ELR (cell line): ENCODE measurements at regions not wholly inside any gene's neighbourhood (a gene's known extent, or its start where the extent isn't known, plus 50 kb on each side); places are given as distances from the start of the nearest gene placed in this dataset.
"Not testable (repeated sequence)": the region's sequence is repeated elsewhere in the genome, so short reads cannot be mapped to it uniquely, and the experiment has no call there.

Experiments
- DNase-seq: peaks from one replicate; pipeline ENCODE4 v3.0.0-alpha.2; 2015; ENCODE audit warnings: low read depth

DNA sequence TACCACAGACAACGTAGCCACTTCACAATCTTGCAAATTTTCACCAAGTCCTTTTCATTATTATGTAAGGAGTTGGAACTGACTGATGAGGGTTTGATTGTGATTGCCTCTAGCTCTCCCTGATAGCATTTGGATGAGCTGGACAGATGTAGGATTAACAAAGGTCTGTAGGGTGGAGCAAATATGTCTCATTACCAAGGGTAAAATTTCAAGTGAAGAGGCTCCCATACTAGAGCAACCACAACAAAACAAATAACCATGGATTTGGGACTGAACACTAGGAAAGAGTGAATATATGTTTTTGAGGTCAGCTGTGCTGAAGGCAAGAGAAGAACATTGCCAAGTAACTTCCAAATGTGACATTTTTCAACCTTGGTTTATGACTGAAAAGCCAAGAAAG lies 281.7 kb downstream of the NEBL start:
- DNase-seq, result no peak

DNA sequence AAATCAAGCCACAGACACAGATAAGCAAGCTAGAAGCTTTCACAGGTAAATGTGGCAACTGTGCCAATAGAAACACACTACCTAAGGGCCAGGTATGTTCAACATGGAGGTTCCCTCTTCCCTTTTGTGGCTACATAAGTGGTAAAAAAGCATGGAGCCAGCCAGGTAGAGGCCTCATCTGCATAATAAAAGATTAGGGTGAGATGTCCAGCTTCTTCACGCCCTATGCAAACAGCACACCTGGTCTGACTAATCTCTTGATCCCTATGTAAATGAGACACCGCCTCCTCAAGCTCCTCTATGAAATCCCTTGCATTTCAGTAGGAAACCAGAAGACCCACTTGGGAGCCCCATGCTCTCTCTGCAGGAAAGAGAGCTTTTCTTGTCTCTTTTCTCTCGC lies 282.2 kb downstream of the NEBL start:
- DNase-seq, result no peak

DNA sequence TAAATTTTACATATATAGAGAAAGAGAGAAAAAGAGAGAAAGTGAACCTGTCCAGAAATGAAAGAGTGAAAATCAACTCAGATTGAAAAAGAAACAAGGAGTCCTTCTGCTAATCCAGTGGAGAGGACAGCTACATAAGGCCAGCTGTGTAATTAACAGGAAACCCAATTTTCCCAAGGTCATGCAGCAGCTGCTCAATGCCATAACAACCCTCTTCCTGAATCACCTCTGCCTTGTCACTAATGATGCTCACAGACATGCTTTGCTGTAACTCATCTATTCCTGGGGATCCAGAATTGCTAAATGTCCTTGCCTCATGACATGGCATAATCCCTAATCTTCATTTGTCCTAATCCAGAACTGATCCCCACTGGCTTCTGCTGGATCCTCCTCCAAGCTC lies 288.6 kb downstream of the NEBL start:
- DNase-seq, result no peak

DNA sequence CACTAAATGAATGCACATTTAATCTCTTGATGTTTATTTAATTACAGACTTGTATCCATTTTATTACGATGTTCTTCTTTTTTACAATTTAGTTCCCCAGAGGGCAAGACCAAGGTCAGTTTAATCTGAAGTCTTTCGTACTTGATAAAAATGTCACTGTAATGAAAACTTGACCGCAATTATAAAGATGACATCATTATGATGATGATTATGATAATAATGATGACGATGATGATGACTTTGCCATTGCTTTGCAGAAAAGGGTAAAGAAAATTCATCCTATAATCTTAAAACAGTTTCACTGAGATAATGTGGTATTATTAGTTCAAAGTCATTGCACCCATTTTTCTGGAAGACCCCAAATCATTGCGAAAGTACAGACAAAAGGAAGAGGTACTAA lies 290.1 kb downstream of the NEBL start:
- DNase-seq, result no peak

DNA sequence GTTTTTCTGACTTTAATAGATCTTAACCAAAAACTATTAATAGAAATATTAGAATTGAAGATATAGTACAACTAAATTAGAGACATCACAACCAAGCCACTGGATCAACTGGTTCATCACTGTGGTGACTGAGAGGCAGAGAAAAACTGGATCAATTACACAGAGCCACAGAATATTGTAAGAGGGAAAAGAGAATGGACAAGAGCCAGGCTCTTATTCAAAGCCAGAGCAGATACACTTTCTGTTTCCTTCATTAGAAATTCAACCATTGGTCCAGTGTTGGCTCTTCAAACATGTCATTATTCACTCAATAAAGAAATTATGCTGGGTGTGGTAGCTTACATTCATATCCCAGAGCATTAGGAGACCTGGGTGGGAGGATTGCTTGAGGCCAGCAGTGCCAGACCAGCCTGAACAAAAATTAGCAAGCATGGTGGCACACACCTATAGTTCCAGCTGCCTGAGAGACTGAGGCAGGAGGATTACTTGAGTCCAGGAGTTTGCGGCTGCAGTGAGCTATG lies 295.1 kb downstream of the NEBL start:
- no peak for DNase-seq

DNA sequence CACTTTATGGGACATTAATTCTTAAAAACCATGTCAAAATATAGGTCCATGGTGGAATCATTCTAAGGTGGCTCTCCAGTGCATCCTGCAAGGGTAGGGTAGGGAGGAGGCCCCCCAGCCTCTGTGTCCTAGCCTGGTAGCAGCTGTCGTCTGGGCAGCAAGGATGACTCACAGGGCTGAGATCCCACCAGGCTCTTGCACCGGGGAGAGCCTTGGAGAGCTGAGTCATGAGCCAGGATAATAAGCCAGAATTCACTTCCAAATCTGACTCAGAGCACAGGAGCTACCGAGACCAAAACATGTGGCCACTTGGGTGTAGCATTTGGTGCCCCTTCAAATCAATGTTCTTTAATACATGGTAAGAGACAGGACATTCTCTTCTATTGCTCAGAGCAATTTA lies 298.5 kb downstream of the NEBL start:
- peak; percentile 0 for DNase-seq

DNA sequence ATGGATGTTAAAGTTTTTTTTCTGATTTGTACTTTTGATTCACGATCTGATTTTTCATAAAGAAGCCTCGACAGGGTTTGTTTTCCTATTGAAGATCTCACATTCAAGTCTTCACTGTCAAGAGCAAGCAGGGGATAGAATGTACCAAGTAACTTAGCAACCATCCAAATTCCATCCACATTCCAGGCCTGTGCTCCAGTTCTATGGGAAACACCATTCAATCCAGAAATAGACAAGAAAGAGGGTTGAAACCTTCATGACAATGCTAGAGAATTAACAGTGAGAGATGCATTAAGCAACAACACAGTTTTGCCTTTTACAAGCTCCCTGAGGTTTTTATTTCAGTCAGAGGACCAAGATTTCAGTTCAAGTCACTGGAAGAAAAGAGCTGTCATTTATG lies 300.2 kb downstream of the NEBL start:
- DNase-seq, result no peak

DNA sequence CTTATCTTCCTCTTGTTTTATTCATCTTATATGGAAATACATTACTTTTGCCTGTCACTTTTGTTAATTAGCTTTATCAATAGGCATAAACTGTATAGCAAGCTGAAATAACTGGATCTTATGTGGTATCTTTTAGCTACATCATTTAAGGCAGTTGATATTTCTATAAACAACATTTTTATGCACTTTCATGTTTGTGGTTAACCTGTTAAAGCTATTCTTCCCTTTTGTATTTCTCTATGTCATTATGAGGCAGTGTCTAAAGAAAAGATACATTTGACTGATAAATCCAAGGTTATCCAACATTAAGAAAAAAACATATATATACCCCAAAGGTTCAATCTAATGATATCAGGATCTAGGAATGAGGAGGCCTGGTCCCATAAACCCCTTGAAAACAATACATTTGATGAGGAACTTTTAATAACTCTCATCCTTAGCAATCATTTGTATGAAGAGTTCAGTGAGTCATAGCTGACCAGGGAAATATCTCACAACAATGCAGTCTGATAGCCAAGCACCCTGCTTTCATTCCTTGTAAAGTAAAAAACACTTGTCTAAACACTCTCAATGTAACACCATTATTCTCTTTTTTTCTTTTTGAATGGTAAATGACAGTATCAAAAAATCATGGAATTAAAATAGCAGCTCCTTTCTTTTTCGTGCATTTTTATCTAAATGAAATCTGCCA lies 300.9 kb downstream of the NEBL start:
- DNase-seq, result no peak

DNA sequence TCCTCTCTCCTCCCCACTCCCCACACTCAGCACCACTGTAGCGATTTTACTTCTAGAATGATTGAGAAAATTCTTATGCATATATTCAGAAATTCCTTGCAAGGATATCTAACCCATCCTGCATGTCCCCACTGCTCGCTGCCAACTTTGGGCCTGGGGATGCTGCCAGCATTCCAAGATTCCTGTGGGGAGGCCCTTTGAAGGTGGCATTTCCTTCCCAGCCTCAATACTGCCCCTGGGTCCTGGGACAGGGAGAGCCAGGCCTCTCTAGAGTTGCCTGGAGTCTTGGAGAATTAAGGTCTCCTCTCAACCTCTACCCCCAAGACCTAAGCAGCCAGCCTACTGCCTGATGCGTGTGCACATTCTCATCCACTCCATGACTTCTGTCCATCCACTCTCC lies 303.5 kb downstream of the NEBL start:
- DNase-seq, result no peak

DNA sequence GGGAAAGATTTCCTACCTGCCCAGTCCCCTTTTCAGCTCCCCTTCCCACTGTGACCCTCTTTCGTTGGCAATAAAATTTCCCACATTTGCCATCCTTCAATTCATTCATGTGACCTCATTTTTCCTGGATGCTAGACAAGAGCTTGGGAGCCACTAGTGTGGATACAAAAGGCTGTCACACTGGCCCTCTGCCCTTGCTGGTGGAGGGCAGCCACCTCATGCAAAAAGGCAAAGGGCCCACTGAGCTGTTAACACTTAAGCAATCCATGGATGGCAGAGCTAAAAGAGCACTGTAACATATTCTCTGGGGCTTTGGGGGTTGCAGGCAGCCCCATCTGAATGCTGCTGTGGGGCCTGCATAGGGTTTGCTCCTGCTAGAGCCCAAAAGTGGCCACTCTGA lies 315.1 kb downstream of the NEBL start:
- no peak for DNase-seq

DNA sequence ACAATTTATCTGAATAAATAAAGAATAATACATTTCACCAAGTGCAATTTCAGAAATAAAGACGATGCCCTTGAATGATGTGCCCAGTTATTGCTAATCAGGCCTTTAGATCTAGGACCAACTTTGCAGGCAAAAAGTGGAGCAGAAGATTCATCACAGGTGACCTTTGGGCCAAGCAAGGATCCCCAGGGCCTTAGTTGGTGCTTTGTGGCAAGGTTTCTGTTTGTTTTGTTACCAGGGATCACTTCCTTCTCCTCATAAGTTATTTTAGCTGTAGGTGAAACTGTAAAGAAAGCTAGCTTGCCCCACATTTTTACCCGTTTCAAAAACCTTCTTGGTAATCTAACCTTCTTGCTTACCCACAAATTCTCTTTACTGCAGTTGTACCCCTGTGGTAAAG lies 323.2 kb downstream of the NEBL start:
- no peak for DNase-seq

DNA sequence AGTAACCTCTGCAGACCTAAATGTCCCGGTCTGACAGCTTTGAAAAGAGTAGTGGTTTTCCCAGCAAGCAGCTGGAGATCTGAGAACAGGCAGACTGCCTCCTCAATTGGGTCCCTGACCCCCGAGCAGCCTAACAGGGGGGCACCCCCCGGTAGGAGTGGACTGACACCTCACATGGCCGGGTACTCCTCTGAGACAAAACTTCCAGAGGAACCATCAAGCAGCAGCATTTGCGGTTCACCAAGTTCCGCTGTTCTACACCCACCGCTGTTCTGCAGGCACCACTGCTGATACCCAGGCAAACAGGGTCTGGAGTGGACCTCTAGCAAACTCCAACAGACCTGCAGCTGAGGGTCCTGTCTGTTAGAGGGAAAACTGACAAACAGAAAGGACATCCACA lies 341.1 kb downstream of the NEBL start:
- DNase-seq, result not testable (repeated sequence)

DNA sequence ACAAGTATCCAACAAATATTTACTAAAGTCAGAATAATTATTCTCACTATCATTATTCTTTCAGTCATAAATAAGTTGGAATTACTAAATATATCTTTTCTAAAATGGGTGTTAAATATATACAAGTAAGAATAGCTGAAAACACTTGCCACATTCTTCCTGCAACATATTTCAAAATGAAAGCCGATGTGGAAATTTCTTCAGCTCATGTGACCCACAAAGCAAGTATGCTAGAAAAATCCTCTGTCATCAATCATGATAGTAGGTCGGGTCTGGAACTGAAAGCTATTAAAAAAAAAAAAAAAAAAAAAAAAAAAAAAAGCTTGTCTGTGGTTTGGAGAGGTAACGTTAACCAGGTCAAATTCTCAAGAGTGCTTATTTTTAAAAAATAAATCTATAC lies 344.7 kb downstream of the NEBL start:
- no peak for DNase-seq

DNA sequence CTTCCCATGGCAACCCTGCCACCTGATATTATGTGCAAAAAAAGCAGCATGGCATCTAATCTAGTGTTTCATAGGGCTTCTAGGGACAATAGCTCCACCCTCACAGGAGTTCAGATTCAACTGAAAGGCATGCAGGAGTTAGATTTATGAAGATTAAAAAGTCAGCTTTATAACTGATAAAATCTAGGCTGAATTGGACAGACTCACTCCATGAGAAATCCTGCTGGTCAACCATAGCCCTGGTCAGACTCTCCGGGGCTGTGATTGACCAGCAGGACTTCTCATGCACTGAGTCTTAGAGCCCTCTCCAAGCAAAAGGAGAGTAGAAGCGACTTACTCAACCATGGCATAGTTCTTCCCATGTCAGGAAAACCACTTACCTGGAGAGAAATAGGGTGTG lies 345.4 kb downstream of the NEBL start:
- no peak for DNase-seq

DNA sequence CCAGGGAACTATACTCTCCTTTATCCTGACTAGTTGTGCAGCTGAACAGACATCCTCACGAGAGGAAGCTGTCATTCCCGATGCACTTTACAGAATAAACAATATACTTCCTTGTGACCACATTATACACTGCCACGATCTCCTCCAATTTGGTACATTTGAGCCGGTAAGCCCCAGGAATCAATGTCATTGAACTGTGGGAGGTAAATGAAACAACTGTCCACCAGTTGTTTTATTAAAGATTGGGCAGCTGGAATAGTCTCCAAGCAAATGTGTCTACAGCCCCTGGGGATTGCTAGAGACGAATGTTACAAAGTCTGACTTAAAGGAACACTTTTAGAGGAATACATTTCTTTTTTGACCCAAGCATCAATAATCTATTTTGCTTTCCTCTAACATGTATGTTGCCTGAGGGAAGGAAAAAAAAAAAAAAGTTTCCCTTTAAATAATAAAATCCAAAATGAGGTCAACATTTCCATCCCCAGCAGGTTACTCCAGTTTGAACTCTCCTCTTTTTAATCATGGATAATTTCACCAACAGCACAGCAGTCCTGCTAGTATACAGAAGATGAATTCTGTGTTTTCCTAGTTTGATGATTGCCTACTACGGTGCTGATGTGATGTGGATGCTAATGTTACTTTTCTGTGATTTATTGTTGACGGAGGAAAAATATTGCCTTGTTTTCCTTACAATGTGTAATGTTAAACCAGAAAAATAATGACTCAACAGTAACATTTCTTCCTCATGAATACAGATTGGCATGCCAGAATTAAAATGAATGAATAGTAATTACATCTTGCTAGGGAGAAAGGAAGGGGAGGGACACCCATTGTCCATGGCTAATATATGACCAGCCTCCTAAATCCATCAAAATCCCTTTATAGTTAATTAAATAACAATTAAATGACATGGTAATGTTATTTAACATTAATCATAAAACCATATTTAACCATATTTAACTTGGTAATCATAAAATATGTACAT lies 360.9 kb downstream of the NEBL start:
- no peak for DNase-seq

DNA sequence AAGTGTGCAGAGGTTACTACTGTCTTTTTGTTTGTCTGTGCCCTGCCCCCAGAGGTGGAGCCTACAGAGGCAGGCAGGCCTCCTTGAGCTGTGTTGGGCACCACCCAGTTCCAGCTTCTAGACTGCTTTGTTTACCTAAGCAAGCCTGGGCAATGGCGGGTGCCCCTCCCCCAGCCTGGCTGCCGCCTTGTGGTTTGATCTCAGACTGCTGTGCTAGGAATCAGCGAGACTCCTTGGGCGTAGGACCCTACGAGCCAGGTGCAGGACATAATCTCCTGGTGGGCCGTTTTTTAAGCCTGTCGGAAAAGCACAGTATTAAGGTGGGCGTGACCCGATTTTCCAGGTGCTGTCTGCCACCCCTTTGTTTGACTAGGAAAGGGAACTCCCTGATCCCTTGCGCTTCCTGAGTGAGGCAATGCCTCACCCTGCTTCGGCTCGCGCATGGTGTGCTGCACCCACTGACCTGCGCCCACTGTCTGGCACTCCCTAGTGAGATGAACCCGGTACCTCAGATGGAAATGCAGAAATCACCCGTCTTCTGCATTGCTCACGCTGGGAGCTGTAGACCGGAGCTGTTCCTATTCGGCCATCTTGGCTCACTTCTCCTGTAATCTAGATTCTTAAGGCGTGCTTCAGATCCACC lies 365.7 kb downstream of the NEBL start:
- not testable (repeated sequence) for DNase-seq

DNA sequence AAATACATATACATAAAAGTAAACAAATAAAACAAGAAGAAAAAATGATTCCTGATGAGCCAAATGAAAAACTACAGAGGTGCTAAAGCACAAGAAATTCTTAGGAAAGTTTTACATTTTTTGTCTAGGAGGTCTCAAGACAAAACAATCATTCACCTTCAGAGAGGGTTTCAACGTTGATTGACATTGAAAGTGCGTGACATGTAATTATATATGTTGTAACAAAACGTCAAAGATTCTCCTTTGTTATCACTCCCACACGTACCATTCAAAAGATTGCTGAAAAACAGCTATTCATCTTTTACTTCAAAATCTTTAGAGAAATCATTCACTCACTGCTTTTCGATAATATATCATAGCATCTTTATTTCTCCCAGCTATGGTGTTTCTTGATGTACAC lies 375.9 kb downstream of the NEBL start:
- no peak for DNase-seq

DNA sequence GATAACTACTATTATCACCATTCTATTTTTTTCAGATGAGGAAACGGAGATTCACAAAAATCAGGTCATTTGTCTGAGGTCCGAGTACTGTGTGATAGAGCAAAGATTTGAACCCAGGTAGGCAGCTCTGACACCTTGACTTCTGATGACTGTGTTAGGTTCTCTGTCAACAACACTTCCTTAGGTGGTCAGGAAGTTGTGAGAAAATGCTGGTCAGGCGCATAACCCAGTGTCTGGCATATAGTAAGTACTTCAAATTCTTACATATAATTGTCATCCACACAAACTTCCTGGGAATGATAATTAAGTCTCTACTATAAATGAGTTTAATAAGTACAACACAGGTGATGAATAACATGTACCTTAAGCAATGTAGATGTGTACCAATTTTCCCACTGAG lies 381.5 kb downstream of the NEBL start:
- DNase-seq, result no peak

DNA sequence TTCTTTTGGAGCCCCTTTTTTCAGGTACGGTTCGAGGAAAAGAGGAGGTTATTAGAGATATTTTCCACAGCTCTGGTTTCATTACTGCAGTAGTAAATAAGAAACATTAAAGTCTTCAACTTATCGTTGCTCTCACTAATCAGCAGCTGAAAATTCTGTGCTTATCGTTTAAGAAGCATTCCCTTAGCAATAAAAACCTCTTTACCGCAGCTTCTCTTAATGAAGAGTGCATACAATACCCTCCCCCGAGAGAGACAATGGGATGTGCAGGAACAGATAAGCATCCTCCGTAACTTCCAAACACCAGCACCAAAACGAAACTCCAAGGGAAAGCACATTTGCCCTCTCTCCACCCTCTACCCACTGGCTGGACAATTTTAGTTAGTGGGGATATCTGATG lies 384.5 kb downstream of the NEBL start:
- no peak for DNase-seq

DNA sequence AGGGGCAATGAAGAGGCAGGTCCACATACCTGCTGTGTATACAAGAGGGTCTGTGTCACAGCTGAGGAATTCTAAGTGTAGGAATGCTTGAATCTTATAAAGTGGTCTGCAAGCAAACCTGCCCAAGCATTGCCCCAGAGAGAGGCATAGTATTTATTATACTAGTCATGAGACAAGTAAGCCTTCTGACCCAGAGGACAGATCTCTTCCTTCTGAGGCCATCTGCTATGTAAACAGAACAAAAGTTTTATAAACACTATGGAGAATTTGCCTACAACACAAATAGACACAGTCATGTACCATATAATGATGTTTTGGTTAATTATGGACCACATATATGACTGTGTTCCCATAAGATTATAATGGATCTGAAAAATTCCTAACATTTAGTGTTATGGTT lies 388.2 kb downstream of the NEBL start:
- no peak for DNase-seq

DNA sequence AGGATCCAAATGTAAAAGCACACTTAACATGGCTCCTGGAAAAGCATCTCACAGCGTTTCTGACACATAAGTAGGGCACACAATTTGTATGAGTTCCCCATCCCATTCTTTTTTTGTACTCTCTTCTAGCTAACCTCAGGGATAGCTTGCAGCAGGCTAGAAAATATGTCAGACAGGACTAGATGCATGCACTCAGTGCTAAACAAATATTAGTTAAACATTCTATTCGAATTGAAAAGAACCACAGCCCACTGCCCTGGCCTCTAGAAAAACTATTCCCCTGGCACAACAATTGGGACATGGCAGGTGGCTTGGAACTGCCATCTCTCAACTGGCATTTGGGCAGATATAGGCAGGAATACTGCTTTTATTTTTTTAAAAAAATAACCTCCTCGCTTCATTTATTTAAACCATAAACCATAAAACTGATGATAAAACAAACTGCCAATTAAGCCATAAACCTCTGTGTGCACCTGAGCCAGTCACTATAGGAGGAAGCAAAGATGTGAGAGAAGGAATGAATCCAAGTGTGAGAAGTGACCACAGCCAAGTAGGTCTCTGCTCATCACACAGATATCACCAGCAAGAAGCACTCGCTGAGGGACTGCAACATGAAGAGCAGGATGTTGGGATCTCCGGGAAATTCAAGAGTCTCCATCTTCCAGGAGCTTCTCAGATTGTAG lies 394.1 kb downstream of the NEBL start:
- no peak for DNase-seq

DNA sequence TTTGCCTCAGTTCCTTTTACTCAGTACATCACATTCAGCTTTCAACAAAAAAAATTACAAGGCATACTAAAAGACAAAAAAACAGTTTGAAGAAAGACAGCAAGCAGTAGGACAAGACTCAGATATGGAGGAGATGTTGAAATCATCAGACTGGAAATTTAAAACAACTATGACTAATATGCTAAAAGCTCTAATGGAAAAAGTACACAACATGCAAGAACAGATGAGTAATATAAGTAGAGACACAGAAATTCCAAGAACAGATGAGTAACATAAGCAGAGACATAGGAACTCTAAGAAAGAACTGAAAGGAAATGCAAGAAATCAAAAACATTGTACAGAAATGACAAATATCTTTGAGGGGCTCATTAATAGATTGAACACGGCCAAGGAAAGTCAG lies 402.6 kb downstream of the NEBL start:
- no peak for DNase-seq
